Naive thymus-derived CD8-positive, alpha-beta T cell (primary cell): ENCODE measurements at regions not wholly inside any gene's neighbourhood (a gene's known extent, or its start where the extent isn't known, plus 50 kb on each side); places are given as distances from the start of the nearest gene placed in this dataset.

ENCODE experiments used
- ATAC-seq, 2 donors: fragments of 150-1000 bp; cut with Tn5 transposase in 1 of 2; sonication (Bioruptor Pico), chemical (Tn5 transposase) in 1 of 2; 1 replicate in 1 of 2; 2 replicates in 1 of 2; pipeline ENCODE4 v1.10.0; 2021; ENCODE audit warnings: mild to moderate bottlenecking in 2 of 2, moderate library complexity in 2 of 2
- POLR2A ChIA-PET: fragments of 350-600 bp; sonication (Branson Sonifier 250); formaldehyde crosslinking; loops from one replicate; lab custom pipeline; 2021; ENCODE audit warnings: antibody characterized with exemption; lab: Charles Lee
- DNase-seq, 10 donors: peaks; one replicate each; pipeline versions ENCODE4 v3.0.0 to v3.0.0-alpha.2; 2020 to 2022
- H3K27ac Mint-ChIP-seq, 10 donors: one replicate each; pipeline ENCODE4 v1.8.0; 2020 to 2022; ENCODE audit warnings: mild to moderate bottlenecking in 10 of 10, mixed read lengths in 10 of 10, moderate library complexity in 4 of 10, inconsistent platforms in 1 of 10
- H3K27me3 Mint-ChIP-seq, 5 donors: one replicate each; pipeline ENCODE4 v1.8.0; 2021 to 2022; ENCODE audit warnings: mixed read lengths in 5 of 5
- H3K36me3 Mint-ChIP-seq, 3 donors: one replicate each; pipeline ENCODE4 v1.8.0; 2020 to 2022; ENCODE audit warnings: mixed read lengths in 3 of 3, mild to moderate bottlenecking in 2 of 3, inconsistent platforms in 1 of 3
- H3K4me1 Mint-ChIP-seq, 4 donors: one replicate each; pipeline ENCODE4 v1.8.0; 2021 to 2022; ENCODE audit warnings: mixed read lengths in 4 of 4
- H3K4me3 Mint-ChIP-seq, 10 donors: one replicate each; pipeline ENCODE4 v1.8.0; 2020 to 2022; ENCODE audit warnings: mild to moderate bottlenecking in 10 of 10, mixed read lengths in 10 of 10, moderate library complexity in 6 of 10, inconsistent platforms in 1 of 10
- H3K9me3 Mint-ChIP-seq, 9 donors: one replicate each; pipeline ENCODE4 v1.8.0; 2020 to 2022; ENCODE audit warnings: mixed read lengths in 9 of 9, mild to moderate bottlenecking in 3 of 9, inconsistent platforms in 1 of 9, moderate library complexity in 1 of 9

DNA sequence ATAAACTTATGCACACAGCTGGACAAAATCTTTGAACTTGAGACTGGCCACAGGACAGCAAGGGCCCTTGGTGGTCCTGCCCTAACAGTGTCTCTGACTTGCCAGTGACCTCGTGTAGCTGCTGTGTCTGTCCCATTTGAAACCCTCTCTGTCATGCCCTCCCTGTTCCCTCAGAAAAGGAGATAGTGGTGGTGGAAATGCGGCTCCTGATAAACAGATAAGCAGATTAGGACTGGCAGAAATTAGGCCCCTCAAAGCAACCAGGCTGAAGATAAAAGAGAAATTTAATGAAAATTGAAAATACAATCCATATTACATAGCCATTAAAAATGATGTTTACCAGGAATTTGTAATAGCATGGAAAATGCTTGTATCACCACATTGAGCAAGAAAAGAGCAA lies 136.6 kb upstream of the ATP6AP2 start:
- no peak for ATAC-seq
- no peak for DNase-seq
- no peaks in the 10 kb centered on the region for H3K4me1 Mint-ChIP-seq
- no peaks in the 10 kb centered on the region for H3K27me3 Mint-ChIP-seq
- POLR2A ChIA-PET = no interaction called here
- H3K27ac Mint-ChIP-seq = no peak overlapping the region
- no peaks in the 10 kb centered on the region for H3K36me3 Mint-ChIP-seq
- no peak overlapping the region for H3K4me3 Mint-ChIP-seq
- H3K9me3 Mint-ChIP-seq = no peaks in the 10 kb centered on the region

DNA sequence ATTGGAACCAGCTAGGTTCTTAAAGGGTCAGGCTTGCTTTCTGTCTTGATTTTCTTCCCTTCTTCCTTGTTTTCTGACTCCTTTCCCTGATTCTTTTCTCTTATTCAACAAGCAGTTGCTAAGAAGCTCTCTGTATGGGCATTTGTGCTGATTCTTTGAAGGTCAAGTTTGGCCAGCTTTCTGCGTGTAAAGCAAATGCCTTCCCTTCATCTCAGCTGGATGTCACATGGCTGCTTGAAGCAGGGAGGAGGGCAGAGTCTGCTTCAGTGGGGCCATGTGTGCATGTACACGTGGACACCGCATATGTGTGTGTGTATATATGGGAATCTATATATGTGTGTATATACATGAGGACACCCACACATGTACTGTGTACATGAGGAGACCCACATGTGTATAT lies 139.9 kb upstream of the ATP6AP2 start:
- Mint-ChIP-seq H3K4me1 (no peaks in the 10 kb centered on the region), H3K9me3 (no peaks in the 10 kb centered on the region), H3K36me3 (no peaks in the 10 kb centered on the region), H3K4me3 (no peak overlapping the region), H3K27me3 (no peaks in the 10 kb centered on the region), H3K27ac (no peak overlapping the region)
- ATAC-seq (no peak), DNase-seq (no peak)
- POLR2A ChIA-PET = no interaction called here

DNA sequence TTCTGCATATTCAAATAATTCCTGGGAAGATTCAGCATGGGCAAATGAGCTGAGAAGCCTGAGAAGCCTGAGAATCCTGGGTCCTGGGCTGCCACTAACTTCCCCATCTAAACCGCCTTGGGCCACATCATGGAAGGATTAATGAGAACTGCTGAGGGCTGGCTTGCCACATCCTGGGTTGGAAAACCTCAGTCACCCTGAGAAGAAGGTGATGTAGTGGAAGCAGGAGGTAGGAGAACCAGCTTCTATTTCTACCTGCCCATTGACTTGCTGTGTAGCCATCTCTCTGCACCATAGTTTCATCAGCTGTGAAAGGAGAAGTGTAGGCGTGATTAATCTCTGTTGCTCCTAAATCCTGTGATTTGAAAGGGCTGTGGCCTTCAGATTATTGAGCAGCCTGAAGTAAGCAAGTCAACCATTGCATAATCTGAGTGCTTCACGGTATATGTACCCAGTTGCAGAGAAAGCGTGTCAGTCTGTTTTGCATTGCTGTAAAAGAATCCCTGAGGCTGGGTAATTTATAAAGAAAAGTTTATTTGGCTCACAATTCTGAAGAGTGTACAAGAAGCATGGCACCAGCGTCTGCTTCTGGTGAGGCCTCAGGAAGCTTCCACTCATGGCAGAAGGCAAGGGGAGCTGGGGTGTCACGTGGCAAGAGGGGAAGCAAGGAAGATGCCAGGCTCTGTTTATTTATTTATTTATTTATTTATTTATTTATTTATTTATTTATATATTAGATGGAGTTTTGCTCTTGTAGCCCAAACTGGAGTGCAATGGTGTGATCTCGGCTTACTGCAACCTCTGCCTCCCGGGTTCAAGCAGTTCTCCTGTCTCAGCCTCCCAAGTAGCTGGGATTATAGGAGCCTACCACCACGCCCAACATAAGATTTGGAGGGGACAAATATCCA lies 140.9 kb upstream of the ATP6AP2 start:
- no peaks in the 10 kb centered on the region for H3K4me1 Mint-ChIP-seq
- ATAC-seq (no peak), DNase-seq (no peak)
- no peaks in the 10 kb centered on the region for H3K27me3 Mint-ChIP-seq
- no peaks in the 10 kb centered on the region for H3K9me3 Mint-ChIP-seq
- POLR2A ChIA-PET = no interaction called here
- H3K36me3 Mint-ChIP-seq = no peaks in the 10 kb centered on the region
- no peak overlapping the region for H3K4me3 Mint-ChIP-seq
- no peak overlapping the region for H3K27ac Mint-ChIP-seq

DNA sequence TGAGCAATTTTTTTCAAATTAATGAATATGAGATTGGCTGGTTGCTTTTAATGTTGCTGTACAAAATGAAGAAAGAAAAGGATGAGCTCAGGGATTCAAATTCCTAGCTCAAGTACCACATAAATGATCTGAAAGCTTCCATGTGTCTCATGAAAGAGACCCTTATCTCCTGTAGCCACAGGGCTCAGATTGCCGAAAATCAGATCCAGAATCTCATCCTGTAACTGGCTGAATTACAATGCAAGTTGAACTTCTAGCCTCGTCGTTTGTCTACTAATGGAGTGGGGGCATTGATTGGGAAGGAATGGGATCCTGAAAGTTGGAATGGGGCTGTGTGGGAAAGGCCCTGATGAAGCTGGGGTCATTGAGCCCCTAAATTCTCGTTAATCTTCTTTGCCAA lies 143.4 kb upstream of the ATP6AP2 start:
- Mint-ChIP-seq H3K27me3 (no peaks in the 10 kb centered on the region), H3K4me1 (no peaks in the 10 kb centered on the region), H3K9me3 (peaks cover 0 to 3% (median 0%) of the 10 kb centered on the region in 9 donors), H3K36me3 (no peaks in the 10 kb centered on the region), H3K4me3 (no peak overlapping the region), H3K27ac (no peak overlapping the region)
- POLR2A ChIA-PET = no interaction called here
- no peak for DNase-seq
- no peak for ATAC-seq

DNA sequence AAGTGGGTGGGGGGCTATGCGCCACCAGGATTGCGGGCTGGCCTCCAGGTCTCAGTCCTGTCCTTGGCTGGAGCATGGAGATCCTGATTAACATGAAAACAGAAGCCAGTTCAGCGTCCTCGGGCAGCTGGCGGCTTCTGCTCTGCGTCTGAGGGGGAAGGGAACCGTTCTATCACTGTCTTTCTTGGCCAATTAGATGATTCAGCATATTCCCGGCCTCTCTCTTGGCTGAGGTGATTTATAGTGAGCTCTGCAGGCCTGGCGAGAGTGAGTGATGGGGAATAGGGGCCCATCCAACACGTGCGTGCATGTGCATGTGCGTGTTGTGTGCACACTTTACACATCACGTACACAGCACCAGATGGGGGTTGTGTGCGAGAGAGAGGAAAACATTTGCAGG lies 145.8 kb upstream of the ATP6AP2 start:
- no peaks in the 10 kb centered on the region for H3K36me3 Mint-ChIP-seq
- H3K4me3 Mint-ChIP-seq = no peak overlapping the region
- peaks cover 0 to 13% (median 0%) of the 10 kb centered on the region in 9 donors for H3K9me3 Mint-ChIP-seq
- no peaks in the 10 kb centered on the region for H3K4me1 Mint-ChIP-seq
- H3K27me3 Mint-ChIP-seq = no peaks in the 10 kb centered on the region
- DNase-seq (no peak), ATAC-seq (no peak)
- H3K27ac Mint-ChIP-seq = peak overlapping the region in 1 of 10 donors; percentile 52
- POLR2A ChIA-PET = interaction anchor here (0.6 kb wide), 1 partner anchor 17 kb away, joined by 6 read pairs; no protein-coding TSS in a partner anchor

DNA sequence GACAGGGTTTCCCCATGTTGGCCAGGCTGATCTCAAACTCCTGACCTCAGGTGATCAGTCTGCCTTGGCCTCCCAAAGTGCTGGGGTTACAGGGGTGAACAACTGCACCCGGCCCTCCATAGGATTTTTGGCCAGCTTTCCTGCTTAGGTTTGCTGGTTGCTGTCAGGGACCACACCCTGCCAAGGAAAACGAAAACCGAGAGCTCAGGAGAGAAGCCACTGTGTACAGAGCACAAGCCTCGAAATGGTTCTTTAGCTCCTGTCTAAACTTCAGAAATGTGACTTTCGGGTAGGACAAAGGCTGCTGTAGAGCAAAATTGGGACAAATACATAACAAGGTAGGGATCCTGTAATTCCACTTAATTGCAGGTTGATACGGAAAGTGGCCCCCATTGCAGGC lies 146.3 kb upstream of the ATP6AP2 start:
- peaks cover 0 to 13% (median 0%) of the 10 kb centered on the region in 9 donors for H3K9me3 Mint-ChIP-seq
- peak overlapping the region in 1 of 10 donors; percentile 57 for H3K27ac Mint-ChIP-seq

DNA sequence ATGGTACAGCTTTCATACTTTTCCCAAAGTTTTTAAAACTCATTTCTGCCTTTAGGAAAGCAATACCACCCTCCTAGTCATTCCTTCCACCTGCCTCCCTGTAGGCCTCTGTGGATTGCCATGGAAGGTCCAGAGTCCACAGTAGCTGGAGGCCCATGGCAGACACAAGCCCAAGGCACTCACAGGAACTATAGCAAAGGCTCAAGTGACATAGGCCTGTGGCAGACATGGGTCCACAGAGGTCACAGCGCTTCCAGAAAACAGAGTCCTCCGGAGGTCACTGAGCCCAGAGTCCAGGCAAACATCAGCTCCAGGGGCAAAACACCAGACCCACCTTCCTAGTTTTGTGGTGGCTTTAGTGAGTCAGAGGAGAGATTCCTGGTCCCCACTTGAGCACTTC lies 147.6 kb upstream of the ATP6AP2 start:
- H3K27ac Mint-ChIP-seq = no peak overlapping the region
- H3K4me3 Mint-ChIP-seq = no peak overlapping the region

More for the DNA sequence above, 146.3 kb upstream of the ATP6AP2 start:
- no peaks in the 10 kb centered on the region for H3K36me3 Mint-ChIP-seq
- H3K4me1 Mint-ChIP-seq = no peaks in the 10 kb centered on the region
- H3K4me3 Mint-ChIP-seq = no peak overlapping the region
- POLR2A ChIA-PET = no interaction called here
- ATAC-seq = no peak
- DNase-seq = no peak
- no peaks in the 10 kb centered on the region for H3K27me3 Mint-ChIP-seq

DNA sequence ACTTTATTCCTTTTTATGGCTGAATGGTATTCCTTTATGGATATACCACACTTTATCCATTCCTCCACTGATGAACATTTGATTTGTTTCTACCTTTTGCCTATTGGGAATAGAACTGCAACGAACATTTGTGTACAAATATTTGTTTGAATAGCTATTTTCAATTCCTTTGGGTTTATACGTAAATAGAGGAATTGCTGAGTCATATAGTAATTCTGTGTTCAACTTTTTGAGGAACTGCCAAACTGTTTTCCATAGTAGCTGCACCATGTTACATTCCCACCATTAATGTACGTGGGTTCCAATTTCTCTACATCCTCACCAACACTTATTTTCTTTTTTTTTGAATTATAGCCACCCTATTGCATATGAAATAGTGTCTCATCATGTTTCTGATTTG lies 156.5 kb upstream of the ATP6AP2 start:
- H3K9me3 Mint-ChIP-seq = peaks cover 0 to 24% (median 3%) of the 10 kb centered on the region in 9 donors
- H3K27ac Mint-ChIP-seq = no peak overlapping the region
- no peak overlapping the region for H3K4me3 Mint-ChIP-seq
- H3K27me3 Mint-ChIP-seq = no peaks in the 10 kb centered on the region
- peaks cover 0 to 8% (median 0%) of the 10 kb centered on the region in 3 donors for H3K36me3 Mint-ChIP-seq
- no peak for DNase-seq
- no peak for ATAC-seq
- H3K4me1 Mint-ChIP-seq = peaks cover 0 to 3% (median 2%) of the 10 kb centered on the region in 4 donors
- POLR2A ChIA-PET = no interaction called here

More for the DNA sequence above, 147.6 kb upstream of the ATP6AP2 start:
- Mint-ChIP-seq H3K27me3 (no peaks in the 10 kb centered on the region), H3K36me3 (peaks cover 0 to 8% (median 0%) of the 10 kb centered on the region in 3 donors), H3K4me1 (no peaks in the 10 kb centered on the region), H3K9me3 (peaks cover 0 to 22% (median 0%) of the 10 kb centered on the region in 9 donors)
- POLR2A ChIA-PET = no interaction called here
- ATAC-seq (no peak), DNase-seq (no peak)

DNA sequence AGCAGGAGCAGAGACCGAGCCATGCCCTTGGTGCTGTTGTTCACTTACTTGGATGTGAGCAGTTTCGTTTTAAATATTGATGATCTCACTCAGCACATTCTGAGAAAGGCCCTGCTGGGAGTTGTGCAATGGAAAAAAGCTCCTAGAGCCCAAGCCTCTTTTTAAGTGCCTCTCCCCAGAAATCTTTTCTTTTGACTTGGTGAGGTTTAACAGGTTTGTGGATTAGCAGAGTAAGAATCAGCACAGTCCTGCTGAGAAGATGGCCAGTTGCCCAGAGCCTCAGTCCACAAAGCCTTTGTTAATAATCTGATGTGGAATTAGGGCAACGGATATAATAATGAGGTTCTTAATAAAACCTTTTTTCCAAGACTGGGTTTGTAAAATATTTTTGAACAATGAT lies 157.5 kb upstream of the ATP6AP2 start:
- Mint-ChIP-seq H3K4me1 (peaks cover 0 to 12% (median 11%) of the 10 kb centered on the region in 4 donors), H3K4me3 (no peak overlapping the region), H3K36me3 (peaks cover 0 to under 1% (median 0%) of the 10 kb centered on the region in 3 donors), H3K27ac (no peak overlapping the region), H3K9me3 (peaks cover 0 to 14% (median 2%) of the 10 kb centered on the region in 9 donors), H3K27me3 (no peaks in the 10 kb centered on the region)
- DNase-seq (no peak), ATAC-seq (no peak)
- POLR2A ChIA-PET = no interaction called here

DNA sequence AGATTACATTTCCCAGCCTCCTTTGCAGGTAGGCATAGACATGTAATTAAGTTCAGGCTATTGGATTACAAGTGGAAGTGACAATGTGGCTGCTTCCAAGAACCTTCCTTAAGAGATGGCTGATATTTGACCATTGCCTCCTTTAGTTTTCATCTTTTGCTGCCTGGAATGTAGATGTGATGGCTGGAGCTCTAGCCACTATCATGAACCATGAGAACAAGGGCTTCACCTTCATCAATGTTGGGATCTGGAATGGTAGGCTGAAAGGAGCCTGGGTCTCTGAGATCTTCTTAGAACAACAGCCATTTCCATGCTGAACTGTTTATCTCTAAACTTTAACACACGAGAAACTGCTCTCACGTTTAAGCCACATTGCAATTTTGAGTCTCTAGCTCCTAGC lies 158.7 kb upstream of the ATP6AP2 start:
- POLR2A ChIA-PET = no interaction called here
- DNase-seq = no peak
- Mint-ChIP-seq H3K4me3 (no peak overlapping the region), H3K27ac (no peak overlapping the region), H3K9me3 (peaks cover 0 to 8% (median 1%) of the 10 kb centered on the region in 9 donors), H3K27me3 (no peaks in the 10 kb centered on the region), H3K36me3 (no peaks in the 10 kb centered on the region), H3K4me1 (peaks cover 0 to 12% (median 11%) of the 10 kb centered on the region in 4 donors)
- ATAC-seq = no peak

DNA sequence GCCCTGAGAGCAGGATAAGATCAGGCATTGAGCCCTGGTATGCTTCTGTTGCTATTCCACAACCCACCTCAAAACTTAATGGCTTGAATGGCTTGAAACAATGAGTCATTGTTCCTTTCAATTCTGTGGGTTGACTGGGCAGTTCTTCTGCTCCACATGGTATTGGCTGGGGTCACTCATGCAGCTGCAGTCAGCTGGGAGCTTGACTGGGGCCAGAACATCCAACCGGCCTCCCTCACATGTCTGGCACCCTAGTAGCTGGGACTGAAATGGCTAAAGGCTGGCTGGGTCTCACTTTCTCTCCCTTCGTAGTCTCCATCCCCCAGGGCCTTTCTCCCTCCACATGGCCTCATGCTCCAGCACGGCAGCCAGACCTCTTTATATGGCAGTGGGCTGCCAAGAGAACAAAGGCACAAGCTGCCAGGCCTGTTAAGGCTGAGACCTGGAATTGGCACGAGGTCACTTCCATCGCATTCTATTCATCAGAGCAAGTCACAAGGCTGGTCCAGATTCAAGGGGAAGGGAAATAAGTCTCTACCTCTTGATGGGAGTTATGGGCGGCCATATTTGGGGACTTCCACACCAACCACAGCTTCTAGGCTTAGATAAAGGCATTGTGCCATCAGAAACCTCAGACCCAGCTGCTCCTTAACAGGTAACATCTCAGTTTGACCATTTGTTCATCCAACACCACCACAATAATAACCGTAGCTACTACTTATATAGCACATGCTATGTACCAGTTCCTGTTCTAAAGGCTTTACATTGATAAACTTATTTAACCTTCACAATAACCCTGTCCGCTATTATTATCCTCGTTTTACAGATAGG lies 159.7 kb upstream of the ATP6AP2 start:
- POLR2A ChIA-PET = no interaction called here
- H3K4me3 Mint-ChIP-seq = no peak overlapping the region
- peaks cover 0 to 5% (median under 1%) of the 10 kb centered on the region in 9 donors for H3K9me3 Mint-ChIP-seq
- ATAC-seq = no peak
- no peaks in the 10 kb centered on the region for H3K36me3 Mint-ChIP-seq
- no peak for DNase-seq
- H3K27ac Mint-ChIP-seq = no peak overlapping the region
- H3K4me1 Mint-ChIP-seq = peaks cover 0 to 12% (median 11%) of the 10 kb centered on the region in 4 donors
- no peaks in the 10 kb centered on the region for H3K27me3 Mint-ChIP-seq

DNA sequence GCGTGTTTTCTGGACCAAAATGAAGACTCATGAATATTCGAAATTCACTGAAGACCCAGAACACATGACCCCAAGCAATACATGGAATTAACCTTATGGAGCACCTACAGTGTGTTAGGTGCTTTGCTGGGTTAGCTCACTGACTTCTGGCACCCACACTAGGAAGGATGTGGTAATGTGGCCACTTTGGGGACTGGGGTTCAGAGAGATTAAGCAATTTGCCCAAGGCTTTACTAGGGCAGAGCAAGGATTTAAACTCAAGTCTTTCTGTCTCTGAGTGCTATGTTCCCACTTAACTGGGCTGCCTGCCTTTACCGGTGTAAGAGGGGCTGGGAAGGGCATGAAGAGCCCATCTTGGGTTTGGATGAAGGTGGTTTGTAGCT lies 162.0 kb upstream of the ATP6AP2 start:
- peaks cover 0 to 4% (median 0%) of the 10 kb centered on the region in 3 donors for H3K36me3 Mint-ChIP-seq
- no peak overlapping the region for H3K4me3 Mint-ChIP-seq
- peaks cover 0 to 5% (median 0%) of the 10 kb centered on the region in 9 donors for H3K9me3 Mint-ChIP-seq
- DNase-seq = peak in 1 of 10 donors; percentile 27
- POLR2A ChIA-PET = no interaction called here
- peak in 1 of 2 donors; percentile 65 for ATAC-seq
- H3K27ac Mint-ChIP-seq = no peak overlapping the region
- peaks cover 0 to 12% (median 11%) of the 10 kb centered on the region in 4 donors for H3K4me1 Mint-ChIP-seq
- peaks cover 0 to 4% (median 0%) of the 10 kb centered on the region in 5 donors for H3K27me3 Mint-ChIP-seq
